HG02938 (cell line): ENCODE measurements at regions not wholly inside any gene's neighbourhood (a gene's known extent, or its start where the extent isn't known, plus 50 kb on each side); places are given as distances from the start of the nearest gene placed in this dataset.

ENCODE experiments used
- ATAC-seq: cut with Tn5 transposase; IDR thresholded peaks from one replicate; pipeline ENCODE4 v1.9.1; 2021; ENCODE audit warnings: mild to moderate bottlenecking, moderate library complexity; ENCODE audit not compliant: unreplicated experiment

- no peak for ATAC-seq
These were observed 91.2 kb upstream of the ELOVL6 start for GRCh38 chr4:110289601-110290100.

- ATAC-seq, result peak; percentile 100
These were observed 88.7 kb upstream of the ELOVL6 start for GRCh38 chr4:110287130-110287529.

GRCh38 chr4:110278127-110278526 lies 79.7 kb upstream of the ELOVL6 start:
- ATAC-seq, result no peak

GRCh38 chr4:110275871-110276270 lies 77.5 kb upstream of the ELOVL6 start:
- ATAC-seq, result no peak

- no peak for ATAC-seq
These were observed 73.6 kb upstream of the ELOVL6 start for GRCh38 chr4:110271986-110272385.

- ATAC-seq, result no peak
These were observed 72.2 kb upstream of the ELOVL6 start for GRCh38 chr4:110270492-110271197.

- no peak for ATAC-seq
These were observed 70.4 kb upstream of the ELOVL6 start for GRCh38 chr4:110268790-110269189.

- peak; percentile 75 for ATAC-seq
These were observed 69.9 kb upstream of the ELOVL6 start for GRCh38 chr4:110268352-110268751.

GRCh38 chr4:110266136-110266535 lies 67.7 kb upstream of the ELOVL6 start:
- ATAC-seq, result no peak

- no peak for ATAC-seq
These were observed 66.6 kb upstream of the ELOVL6 start for GRCh38 chr4:110265001-110265400.

- ATAC-seq, result no peak
These were observed 61.9 kb upstream of the ELOVL6 start for GRCh38 chr4:110260299-110260698.

GRCh38 chr4:110250023-110250387 lies 51.6 kb upstream of the ELOVL6 start:
- no peak for ATAC-seq

- ATAC-seq, result no peak
These were observed 50.4 kb upstream of the ELOVL6 start for GRCh38 chr4:110248831-110249253.
